Astrocyte (in vitro differentiated cells and primary cell): ENCODE measurements at regions not wholly inside any gene's neighbourhood (a gene's known extent, or its start where the extent isn't known, plus 50 kb on each side); places are given as distances from the start of the nearest gene placed in this dataset.

Source experiments
- DNase-seq: peaks from one replicate; pipeline ENCODE4 v3.0.0-alpha.2; 2010; ENCODE audit warnings: low read depth
- FAIRE-seq: peaks from 2 replicates; lab custom pipeline; 2011; peaks lifted over from hg19 to GRCh38; lab: Jason Lieb, UNC
- H2AFZ ChIP-seq: 2 replicates; pipeline ENCODE4 v1.6.0; 2012; ENCODE audit warnings: low read depth, low read length, inconsistent platforms
- H3K27ac ChIP-seq: 2 replicates; pipeline ENCODE4 v1.5.1; 2011; ENCODE audit warnings: low read depth, low read length, inconsistent platforms
- H3K27me3 ChIP-seq: 2 replicates; pipeline ENCODE4 v1.6.0; 2011; ENCODE audit warnings: low read length, inconsistent platforms; ENCODE audit not compliant: insufficient read depth
- H3K36me3 ChIP-seq: 2 replicates; pipeline ENCODE4 v1.5.1; 2011; ENCODE audit warnings: low read length, inconsistent platforms; ENCODE audit not compliant: insufficient read depth
- H3K4me1 ChIP-seq: 2 replicates; pipeline ENCODE4 v1.5.1; 2011; ENCODE audit warnings: low read length, inconsistent platforms; ENCODE audit not compliant: insufficient read depth
- H3K4me2 ChIP-seq: 2 replicates; pipeline ENCODE4 v1.6.0; 2012; ENCODE audit warnings: low read length, inconsistent platforms
- H3K4me3 ChIP-seq: 2 replicates; pipeline ENCODE4 v1.5.1; 2011; ENCODE audit warnings: low read depth, mild to moderate bottlenecking, low read length, inconsistent platforms; ENCODE audit not compliant: insufficient read depth
- H3K79me2 ChIP-seq: 2 replicates; pipeline ENCODE4 v1.6.0; 2012; ENCODE audit warnings: mild to moderate bottlenecking, low read length, inconsistent platforms; ENCODE audit not compliant: insufficient read depth
- H3K9ac ChIP-seq: 2 replicates; pipeline ENCODE4 v1.6.0; 2012; ENCODE audit warnings: mild to moderate bottlenecking, low read length, inconsistent platforms
- H3K9me3 ChIP-seq: 2 replicates; pipeline ENCODE4 v1.5.1; 2012; ENCODE audit warnings: low read depth, mild to moderate bottlenecking, low read length, inconsistent platforms; ENCODE audit not compliant: insufficient read depth
- H4K20me1 ChIP-seq: 2 replicates; pipeline ENCODE4 v1.6.0; 2012; ENCODE audit warnings: low read length, inconsistent platforms; ENCODE audit not compliant: insufficient read depth
- H3K27ac Mint-ChIP-seq: one replicate; pipeline ENCODE4 v1.8.0; 2021; ENCODE audit warnings: mild to moderate bottlenecking, mixed read lengths; ENCODE audit not compliant: unreplicated experiment
- H3K27me3 Mint-ChIP-seq: one replicate; pipeline ENCODE4 v1.8.0; 2021; ENCODE audit warnings: low read depth, mixed read lengths; ENCODE audit not compliant: unreplicated experiment
- H3K36me3 Mint-ChIP-seq: one replicate; pipeline ENCODE4 v1.8.0; 2021; ENCODE audit warnings: low read depth, mixed read lengths; ENCODE audit not compliant: unreplicated experiment
- H3K4me1 Mint-ChIP-seq: one replicate; pipeline ENCODE4 v1.8.0; 2021; ENCODE audit warnings: low read depth, mixed read lengths; ENCODE audit not compliant: unreplicated experiment
- H3K4me3 Mint-ChIP-seq: one replicate; pipeline ENCODE4 v1.8.0; 2021; ENCODE audit warnings: mild to moderate bottlenecking, moderate library complexity, mixed read lengths; ENCODE audit not compliant: unreplicated experiment
- H3K9me3 Mint-ChIP-seq: one replicate; pipeline ENCODE4 v1.8.0; 2021; ENCODE audit warnings: mild to moderate bottlenecking, mixed read lengths; ENCODE audit not compliant: unreplicated experiment
- CTCF ChIP-seq: IDR thresholded peaks from 2 replicates; pipeline ENCODE4 v1.5.1; 2011; ENCODE audit warnings: low read depth, mild to moderate bottlenecking, inconsistent platforms, low read length, moderate library complexity; ENCODE audit not compliant: insufficient read depth
- EZH2 ChIP-seq: IDR thresholded peaks from 2 replicates; pipeline ENCODE4 v1.6.1; 2012; ENCODE audit warnings: mild to moderate bottlenecking, low read length, inconsistent platforms; ENCODE audit not compliant: insufficient read depth

DNA sequence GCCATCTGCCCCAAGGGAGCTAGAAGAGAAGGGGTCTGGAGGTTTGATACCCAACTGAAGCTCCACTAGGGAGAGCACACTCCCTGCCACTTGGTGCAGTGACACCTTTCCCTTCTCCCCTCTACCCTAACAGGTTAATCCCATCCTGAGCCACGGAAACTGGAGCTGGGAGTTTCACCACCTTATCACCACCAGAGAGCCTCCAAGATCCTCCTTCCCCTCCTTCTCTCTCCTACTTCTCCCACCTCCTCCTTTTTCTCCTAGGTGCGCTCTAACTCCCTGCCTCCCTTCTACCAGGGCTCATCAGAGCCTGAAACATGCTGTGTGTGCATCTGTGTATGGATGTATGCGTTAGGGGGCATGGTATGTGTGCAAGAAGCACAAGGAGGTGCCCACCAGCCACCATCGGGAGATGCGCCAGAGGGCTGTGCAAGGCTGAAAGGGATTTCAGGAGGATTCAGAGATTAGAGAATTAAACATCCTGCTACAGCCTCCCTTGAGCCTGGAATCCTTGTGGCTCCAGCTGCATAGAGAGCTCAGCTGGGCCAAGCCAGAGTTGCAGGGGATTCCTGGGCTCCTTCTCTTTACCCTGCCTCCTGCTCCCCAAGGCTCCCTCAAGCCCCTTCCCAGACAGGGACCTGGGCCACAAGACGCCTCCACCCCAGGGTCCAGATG, 89.8 kb downstream of the PCDH1 start:
- no peaks in the 10 kb centered on the region for H3K36me3 ChIP-seq
- no peak overlapping the region for H3K27ac ChIP-seq
- no peak overlapping the region for H2AFZ ChIP-seq
- Mint-ChIP-seq H3K27me3 (peaks cover 48% of the 10 kb centered on the region), H3K4me1 (peaks cover 10% of the 10 kb centered on the region), H3K9me3 (peaks cover 9% of the 10 kb centered on the region), H3K36me3 (peaks cover 2% of the 10 kb centered on the region), H3K27ac (no peak overlapping the region), H3K4me3 (no peak overlapping the region)
- H3K9me3 ChIP-seq = no peaks in the 10 kb centered on the region
- H3K79me2 ChIP-seq = no peaks in the 10 kb centered on the region
- TF ChIP-seq EZH2 = no peak
- no peak for TF ChIP-seq CTCF
- no peak for FAIRE-seq
- H4K20me1 ChIP-seq = no peaks in the 10 kb centered on the region
- H3K4me1 ChIP-seq = no peaks in the 10 kb centered on the region
- peaks cover 8% of the 10 kb centered on the region for H3K27me3 ChIP-seq
- DNase-seq = no peak
- no peak overlapping the region for H3K9ac ChIP-seq
- no peak overlapping the region for H3K4me3 ChIP-seq
- H3K4me2 ChIP-seq = no peak overlapping the region

- H3K27ac ChIP-seq = no peak overlapping the region
- no peak for TF ChIP-seq CTCF
- no peak for TF ChIP-seq EZH2
- peaks cover 11% of the 10 kb centered on the region for H3K27me3 ChIP-seq
- H3K4me1 ChIP-seq = no peaks in the 10 kb centered on the region
- H3K4me1 Mint-ChIP-seq = peaks cover 10% of the 10 kb centered on the region
- no peak overlapping the region for H3K4me2 ChIP-seq
- H2AFZ ChIP-seq = no peak overlapping the region
- H3K27ac Mint-ChIP-seq = no peak overlapping the region
- peaks cover 48% of the 10 kb centered on the region for H3K27me3 Mint-ChIP-seq
- no peak overlapping the region for H3K9ac ChIP-seq
- H3K4me3 ChIP-seq = no peak overlapping the region
- H3K9me3 ChIP-seq = no peaks in the 10 kb centered on the region
- H3K79me2 ChIP-seq = no peaks in the 10 kb centered on the region
- H3K4me3 Mint-ChIP-seq = no peak overlapping the region
- no peaks in the 10 kb centered on the region for H4K20me1 ChIP-seq
- no peak for DNase-seq
- FAIRE-seq = no peak
- peaks cover 2% of the 10 kb centered on the region for H3K36me3 Mint-ChIP-seq
- H3K36me3 ChIP-seq = no peaks in the 10 kb centered on the region
- peaks cover 9% of the 10 kb centered on the region for H3K9me3 Mint-ChIP-seq
These were observed 90.8 kb downstream of the PCDH1 start for GRCh38 chr5:141787376-141787775.

DNA sequence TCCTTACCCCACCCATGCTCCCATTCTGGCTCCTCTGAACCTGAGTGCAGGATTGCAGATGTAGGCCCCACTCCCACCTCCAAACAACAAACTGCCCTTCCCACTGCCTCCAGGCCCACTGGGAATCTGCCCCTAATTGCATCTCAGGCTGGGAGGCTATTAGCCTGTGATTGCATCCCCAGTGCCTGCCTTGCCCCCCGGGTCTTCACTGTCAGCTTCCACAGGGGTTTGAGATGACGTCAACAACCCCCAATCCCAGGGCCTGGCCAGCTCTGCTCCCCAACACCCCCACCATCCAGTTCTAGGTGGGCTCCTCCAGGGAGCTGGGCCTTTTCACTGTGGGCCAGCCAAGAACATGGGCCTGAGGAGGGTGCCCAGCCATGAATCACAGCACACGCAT, 91.5 kb downstream of the PCDH1 start:
- H2AFZ ChIP-seq = no peak overlapping the region
- Mint-ChIP-seq H3K27ac (no peak overlapping the region), H3K36me3 (no peaks in the 10 kb centered on the region), H3K27me3 (peaks cover 55% of the 10 kb centered on the region), H3K4me3 (no peak overlapping the region), H3K4me1 (peaks cover 10% of the 10 kb centered on the region), H3K9me3 (peaks cover 3% of the 10 kb centered on the region)
- H3K27me3 ChIP-seq = peaks cover 15% of the 10 kb centered on the region
- H3K9me3 ChIP-seq = no peaks in the 10 kb centered on the region
- H3K4me1 ChIP-seq = no peaks in the 10 kb centered on the region
- no peak overlapping the region for H3K4me3 ChIP-seq
- no peak overlapping the region for H3K27ac ChIP-seq
- no peaks in the 10 kb centered on the region for H3K36me3 ChIP-seq
- no peak overlapping the region for H3K9ac ChIP-seq
- H3K79me2 ChIP-seq = no peaks in the 10 kb centered on the region
- no peak overlapping the region for H3K4me2 ChIP-seq
- FAIRE-seq = no peak
- DNase-seq = no peak
- TF ChIP-seq EZH2 = no peak
- no peak for TF ChIP-seq CTCF
- no peaks in the 10 kb centered on the region for H4K20me1 ChIP-seq
